H9 (cell line): ENCODE measurements at regions not wholly inside any gene's neighbourhood (a gene's known extent, or its start where the extent isn't known, plus 50 kb on each side); places are given as distances from the start of the nearest gene placed in this dataset.

Source experiments
- DNase-seq: peaks from one replicate; pipeline ENCODE4 v3.0.0-alpha.2; 2017
- H2AFZ ChIP-seq: one replicate; pipeline ENCODE4 v1.6.1; 2013; ENCODE audit warnings: mild to moderate bottlenecking, low read length, control low read depth, moderate library complexity
- H2AK5ac ChIP-seq: 2 replicates; pipeline ENCODE4 v1.6.1; 2013; ENCODE audit warnings: low read length, control low read depth, mixed read lengths; ENCODE audit not compliant: insufficient read length
- H2BK120ac ChIP-seq: one replicate; pipeline ENCODE4 v1.6.1; 2013; ENCODE audit warnings: low read depth, mild to moderate bottlenecking, low read length, control low read depth, inconsistent platforms; ENCODE audit not compliant: poor library complexity, severe bottlenecking
- H2BK12ac ChIP-seq: 2 replicates; pipeline ENCODE4 v1.6.1; 2013; ENCODE audit warnings: low read length, control low read depth, mixed read lengths, low read depth; ENCODE audit not compliant: insufficient read length
- H2BK15ac ChIP-seq: 2 replicates; pipeline ENCODE4 v1.6.1; 2013; ENCODE audit warnings: low read depth, low read length, control low read depth
- H2BK20ac ChIP-seq: one replicate; pipeline ENCODE4 v1.6.1; 2013; ENCODE audit warnings: low read depth, mild to moderate bottlenecking, low read length, control low read depth, inconsistent platforms; ENCODE audit not compliant: poor library complexity, severe bottlenecking
- H2BK5ac ChIP-seq: 2 replicates; pipeline ENCODE4 v1.6.1; 2013; ENCODE audit warnings: low read length, control low read depth, mixed read lengths; ENCODE audit not compliant: insufficient read length
- H3K14ac ChIP-seq: 2 replicates; pipeline ENCODE4 v1.6.1; 2013; ENCODE audit warnings: low read length, control low read depth; ENCODE audit not compliant: insufficient read depth
- H3K18ac ChIP-seq: 2 replicates; pipeline ENCODE4 v1.6.1; 2013; ENCODE audit warnings: low read depth, mild to moderate bottlenecking, mixed read lengths, low read length, control low read depth; ENCODE audit not compliant: insufficient read length
- H3K23ac ChIP-seq: 2 replicates; pipeline ENCODE4 v1.6.1; 2013; ENCODE audit warnings: low read length, control low read depth, mixed read lengths, low read depth; ENCODE audit not compliant: insufficient read length
- H3K23me2 ChIP-seq: 2 replicates; pipeline ENCODE4 v1.6.1; 2013; ENCODE audit warnings: low read depth, mild to moderate bottlenecking, mixed read lengths, low read length, control low read depth; ENCODE audit not compliant: insufficient read length, poor library complexity, severe bottlenecking
- H3K27ac ChIP-seq: 2 replicates; pipeline ENCODE4 v1.5.1; 2013; ENCODE audit warnings: low read length, control low read depth, mixed read lengths, low read depth; ENCODE audit not compliant: insufficient read length
- H3K27me3 ChIP-seq: 2 replicates; pipeline ENCODE4 v1.6.1; 2013; ENCODE audit warnings: low read length, control low read depth, inconsistent platforms; ENCODE audit not compliant: insufficient read depth
- H3K4ac ChIP-seq: 2 replicates; pipeline ENCODE4 v1.6.1; 2013; ENCODE audit warnings: low read depth, mild to moderate bottlenecking, control low read depth, inconsistent platforms, low read length, moderate library complexity
- H3K4me1 ChIP-seq: 2 replicates; pipeline ENCODE4 v1.6.1; 2013; ENCODE audit warnings: low read length, control low read depth, inconsistent platforms; ENCODE audit not compliant: insufficient read depth
- H3K4me2 ChIP-seq: 2 replicates; pipeline ENCODE4 v1.6.1; 2013; ENCODE audit warnings: low read length, control low read depth, mixed read lengths; ENCODE audit not compliant: insufficient read length, insufficient read depth
- H3K56ac ChIP-seq: 2 replicates; pipeline ENCODE4 v1.6.1; 2013; ENCODE audit warnings: low read depth, mild to moderate bottlenecking, mixed read lengths, low read length, control low read depth; ENCODE audit not compliant: insufficient read length
- H3K79me1 ChIP-seq: 2 replicates; pipeline ENCODE4 v1.6.1; 2013; ENCODE audit warnings: low read depth, mild to moderate bottlenecking, moderate library complexity, low read length, control low read depth, inconsistent platforms; ENCODE audit not compliant: insufficient read depth, poor library complexity, severe bottlenecking
- H3K79me2 ChIP-seq: 2 replicates; pipeline ENCODE4 v1.6.1; 2013; ENCODE audit warnings: low read length, control low read depth, inconsistent platforms; ENCODE audit not compliant: insufficient read depth
- H3K9ac ChIP-seq: 2 replicates; pipeline ENCODE4 v1.6.1; 2013; ENCODE audit warnings: low read length, control low read depth, mixed read lengths; ENCODE audit not compliant: insufficient read length; ENCODE audit errors: extremely low read depth
- H3K9me3 ChIP-seq: one replicate; pipeline ENCODE4 v1.6.1; 2013; ENCODE audit warnings: low read depth, low read length, inconsistent platforms; ENCODE audit not compliant: control insufficient read depth
- H3T11ph ChIP-seq: one replicate; pipeline ENCODE4 v1.6.1; 2013; ENCODE audit warnings: mild to moderate bottlenecking, low read length, control low read depth, inconsistent platforms
- H4K20me1 ChIP-seq: one replicate; pipeline ENCODE4 v1.6.1; 2013; ENCODE audit not compliant: control insufficient read depth, insufficient read length, insufficient read depth
- H4K5ac ChIP-seq: 2 replicates; pipeline ENCODE4 v1.6.1; 2013; ENCODE audit warnings: low read depth, mild to moderate bottlenecking, mixed read lengths, low read length, control low read depth; ENCODE audit not compliant: insufficient read length
- H4K8ac ChIP-seq: replicated peaks from 2 replicates; pipeline ENCODE4 v1.6.1; 2013; ENCODE audit warnings: low read length, control low read depth, mixed read lengths, low read depth; ENCODE audit not compliant: insufficient read length
- H4K91ac ChIP-seq: 2 replicates; pipeline ENCODE4 v1.6.1; 2013; ENCODE audit warnings: low read depth, mild to moderate bottlenecking, moderate library complexity, mixed read lengths, low read length, control low read depth; ENCODE audit not compliant: insufficient read length
- H3K27ac Mint-ChIP-seq, 3 experiments: 2 replicates in 2 of 3; 3 replicates in 1 of 3; pipeline ENCODE4 v1.8.0; 2020 to 2021; ENCODE audit warnings: mixed read lengths in 3 of 3, mild to moderate bottlenecking in 1 of 3, moderate library complexity in 1 of 3
- H3K27me3 Mint-ChIP-seq: 2 replicates; pipeline ENCODE4 v1.8.0; 2021; ENCODE audit warnings: low read depth, mild to moderate bottlenecking, moderate library complexity, mixed read lengths
- H3K36me3 Mint-ChIP-seq, 3 experiments: 2 replicates in 2 of 3; 3 replicates in 1 of 3; pipeline ENCODE4 v1.8.0; 2020 to 2021; ENCODE audit warnings: low read depth in 3 of 3, mixed read lengths in 3 of 3; ENCODE audit not compliant: insufficient read depth in 1 of 3
- H3K4me1 Mint-ChIP-seq, 2 experiments: 2 replicates each; pipeline ENCODE4 v1.8.0; 2020; ENCODE audit warnings: mixed read lengths in 2 of 2
- H3K4me3 Mint-ChIP-seq, 2 experiments: 2 replicates in 1 of 2; 3 replicates in 1 of 2; pipeline ENCODE4 v1.8.0; 2020 to 2021; ENCODE audit warnings: mild to moderate bottlenecking in 2 of 2, mixed read lengths in 2 of 2, moderate library complexity in 1 of 2
- H3K9me3 Mint-ChIP-seq, 2 experiments: 2 replicates in 1 of 2; 3 replicates in 1 of 2; pipeline ENCODE4 v1.8.0; 2020; ENCODE audit warnings: mild to moderate bottlenecking in 2 of 2, mixed read lengths in 2 of 2, moderate library complexity in 1 of 2
- TF ChIP-seq, protein P1 (sequence below): fragments of 200-600 bp; sonication (generic); conservative IDR thresholded peaks from 3 replicates; pipeline ENCODE4 v1.8.0; 2021; ENCODE audit warnings: antibody characterized with exemption, mild to moderate bottlenecking

GRCh38 chr10:61023053-61023452, 79.1 kb upstream of the RHOBTB1 start:
- Mint-ChIP-seq H3K27me3 (no peaks in the 10 kb centered on the region), H3K27ac (no peak overlapping the region), H3K9me3 (no peaks in the 10 kb centered on the region), H3K36me3 (no peaks in the 10 kb centered on the region), H3K4me3 (no peak overlapping the region), H3K4me1 (peaks cover 3 to 12% of the 10 kb centered on the region in 2 experiments; a peak in 3 of 4 replicates)
- no peak overlapping the region for H3K18ac ChIP-seq
- no peak overlapping the region for H2BK12ac ChIP-seq
- TF ChIP-seq, protein P1, sequence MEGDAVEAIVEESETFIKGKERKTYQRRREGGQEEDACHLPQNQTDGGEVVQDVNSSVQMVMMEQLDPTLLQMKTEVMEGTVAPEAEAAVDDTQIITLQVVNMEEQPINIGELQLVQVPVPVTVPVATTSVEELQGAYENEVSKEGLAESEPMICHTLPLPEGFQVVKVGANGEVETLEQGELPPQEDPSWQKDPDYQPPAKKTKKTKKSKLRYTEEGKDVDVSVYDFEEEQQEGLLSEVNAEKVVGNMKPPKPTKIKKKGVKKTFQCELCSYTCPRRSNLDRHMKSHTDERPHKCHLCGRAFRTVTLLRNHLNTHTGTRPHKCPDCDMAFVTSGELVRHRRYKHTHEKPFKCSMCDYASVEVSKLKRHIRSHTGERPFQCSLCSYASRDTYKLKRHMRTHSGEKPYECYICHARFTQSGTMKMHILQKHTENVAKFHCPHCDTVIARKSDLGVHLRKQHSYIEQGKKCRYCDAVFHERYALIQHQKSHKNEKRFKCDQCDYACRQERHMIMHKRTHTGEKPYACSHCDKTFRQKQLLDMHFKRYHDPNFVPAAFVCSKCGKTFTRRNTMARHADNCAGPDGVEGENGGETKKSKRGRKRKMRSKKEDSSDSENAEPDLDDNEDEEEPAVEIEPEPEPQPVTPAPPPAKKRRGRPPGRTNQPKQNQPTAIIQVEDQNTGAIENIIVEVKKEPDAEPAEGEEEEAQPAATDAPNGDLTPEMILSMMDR: no peak
- H3K9ac ChIP-seq: no peak overlapping the region
- H2BK5ac ChIP-seq: no peak overlapping the region
- H3K27ac ChIP-seq: no peak overlapping the region
- H3K4me2 ChIP-seq: no peak overlapping the region
- no peak overlapping the region for H2AK5ac ChIP-seq
- H4K91ac ChIP-seq: no peak overlapping the region
- H2BK20ac ChIP-seq: no peak overlapping the region
- no peaks in the 10 kb centered on the region for H3K79me1 ChIP-seq
- DNase-seq: no peak
- H3K4ac ChIP-seq: no peak overlapping the region
- H4K20me1 ChIP-seq: no peaks in the 10 kb centered on the region
- no peaks in the 10 kb centered on the region for H3K79me2 ChIP-seq
- H4K8ac ChIP-seq: no peak overlapping the region
- no peaks in the 10 kb centered on the region for H3K23me2 ChIP-seq
- H3K23ac ChIP-seq: no peak overlapping the region
- no peaks in the 10 kb centered on the region for H3K27me3 ChIP-seq
- no peak overlapping the region for H2BK120ac ChIP-seq
- H3K14ac ChIP-seq: no peak overlapping the region
- H2AFZ ChIP-seq: no peak overlapping the region
- no peak overlapping the region for H3K56ac ChIP-seq
- no peaks in the 10 kb centered on the region for H3K9me3 ChIP-seq
- no peak overlapping the region for H2BK15ac ChIP-seq
- H3T11ph ChIP-seq: no peak overlapping the region
- H3K4me1 ChIP-seq: no peaks in the 10 kb centered on the region
- H4K5ac ChIP-seq: no peak overlapping the region
